Upper lobe of left lung (tissue), 4 donors: ENCODE measurements at regions not wholly inside any gene's neighbourhood (a gene's known extent, or its start where the extent isn't known, plus 50 kb on each side); places are given as distances from the start of the nearest gene placed in this dataset.

Experiments used
- POLR2A ChIP-seq, 4 donors: fragments of 450-650 bp; IDR thresholded peaks; one replicate each; pipeline ENCODE4 v1.5.1; 2016 to 2017; ENCODE audit warnings: antibody characterized with exemption in 4 of 4, mild to moderate bottlenecking in 2 of 4
- TF ChIP-seq, protein P1 (sequence below), 6 experiments: fragments of 450-650 bp in 4 of 6; fragments of 200-600 bp in 2 of 6; sonication (generic) in 2 of 6; IDR thresholded peaks; one replicate each; pipeline ENCODE4 v1.5.1; 2016 to 2019; ENCODE audit warnings: antibody characterized with exemption in 6 of 6

DNA sequence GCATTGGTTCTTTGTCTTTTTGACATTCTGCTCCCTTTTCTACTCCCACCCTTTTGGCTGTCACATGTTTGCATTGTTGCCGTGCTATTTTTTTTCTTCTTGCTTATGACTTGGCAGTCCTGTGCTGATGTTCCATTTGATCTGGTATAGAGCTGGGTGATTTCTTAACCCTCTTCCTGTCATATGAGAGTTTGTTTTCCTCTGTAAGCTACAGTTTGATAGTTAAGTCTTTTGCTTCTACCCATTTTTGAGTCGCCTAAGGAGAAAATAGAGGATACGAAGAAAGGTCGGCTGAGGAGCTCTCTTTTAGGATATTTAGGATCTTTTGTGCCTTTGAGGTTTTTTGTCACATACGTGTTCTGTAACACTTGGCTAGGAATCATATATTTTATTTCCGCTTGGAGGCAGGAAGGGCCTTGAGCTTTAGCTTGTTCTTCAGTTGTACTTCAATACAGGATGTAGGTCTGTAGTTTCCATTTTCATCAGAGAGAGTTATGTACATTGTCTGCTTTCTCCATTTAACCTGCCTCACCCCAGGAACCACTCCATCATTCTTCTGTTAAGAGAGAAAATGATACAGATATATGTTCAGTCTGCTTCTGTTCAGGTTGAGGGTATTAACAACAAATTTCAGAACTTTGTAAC lies 150.7 kb downstream of the BACH1 start:
- TF ChIP-seq, protein P1, sequence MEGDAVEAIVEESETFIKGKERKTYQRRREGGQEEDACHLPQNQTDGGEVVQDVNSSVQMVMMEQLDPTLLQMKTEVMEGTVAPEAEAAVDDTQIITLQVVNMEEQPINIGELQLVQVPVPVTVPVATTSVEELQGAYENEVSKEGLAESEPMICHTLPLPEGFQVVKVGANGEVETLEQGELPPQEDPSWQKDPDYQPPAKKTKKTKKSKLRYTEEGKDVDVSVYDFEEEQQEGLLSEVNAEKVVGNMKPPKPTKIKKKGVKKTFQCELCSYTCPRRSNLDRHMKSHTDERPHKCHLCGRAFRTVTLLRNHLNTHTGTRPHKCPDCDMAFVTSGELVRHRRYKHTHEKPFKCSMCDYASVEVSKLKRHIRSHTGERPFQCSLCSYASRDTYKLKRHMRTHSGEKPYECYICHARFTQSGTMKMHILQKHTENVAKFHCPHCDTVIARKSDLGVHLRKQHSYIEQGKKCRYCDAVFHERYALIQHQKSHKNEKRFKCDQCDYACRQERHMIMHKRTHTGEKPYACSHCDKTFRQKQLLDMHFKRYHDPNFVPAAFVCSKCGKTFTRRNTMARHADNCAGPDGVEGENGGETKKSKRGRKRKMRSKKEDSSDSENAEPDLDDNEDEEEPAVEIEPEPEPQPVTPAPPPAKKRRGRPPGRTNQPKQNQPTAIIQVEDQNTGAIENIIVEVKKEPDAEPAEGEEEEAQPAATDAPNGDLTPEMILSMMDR (IDR thresholded peaks at IDR 0.05), result no peak
- TF ChIP-seq POLR2A (IDR thresholded peaks at IDR 0.05), result no peak
